ENCODE measurements at regions not wholly inside any gene's neighbourhood (a gene's known extent, or its start where the extent isn't known, plus 50 kb on each side); places are given as distances from the start of the nearest gene placed in this dataset.
"Not testable (repeated sequence)": the region's sequence is repeated elsewhere in the genome, so short reads cannot be mapped to it uniquely, and the experiment has no call there.

GRCh38 chr10:25755874-25756273 lies 178.2 kb upstream of the MYO3A start:
- TF ChIP-seq CTCF (IDR thresholded peaks at IDR 0.05; ENCODE audit: low read depth, low read length); EZH2phosphoT487 (IDR thresholded peaks at IDR 0.05; ENCODE audit: low read depth): not testable (repeated sequence)
